ENCODE measurements at regions not wholly inside any gene's neighbourhood (a gene's known extent, or its start where the extent isn't known, plus 50 kb on each side); places are given as distances from the start of the nearest gene placed in this dataset.

DNA sequence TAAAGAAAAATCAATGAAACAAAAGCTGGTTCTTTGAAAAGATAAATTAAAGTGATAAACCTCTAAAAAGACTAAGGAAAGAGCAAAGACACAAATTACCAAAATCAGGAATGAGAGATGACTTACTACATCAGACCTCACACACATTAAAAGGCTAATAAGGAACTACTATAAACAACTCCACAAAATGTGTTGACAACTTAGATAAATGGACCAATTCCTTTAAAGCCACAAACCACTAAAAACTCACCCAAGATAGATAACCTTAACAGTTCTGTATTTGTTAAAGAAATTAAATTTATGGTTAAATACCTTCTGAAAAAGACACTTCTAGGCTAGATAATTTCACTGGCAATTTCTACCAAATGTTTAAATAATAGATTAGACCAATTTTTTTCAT lies 170.4 kb downstream of the SMAD6 start:
- Histone ChIP-seq H4K8ac (ENCODE audit: extremely low read depth, insufficient read depth, low read length) (no peak overlapping the region), H2BK5ac (ENCODE audit: low read depth, low read length) (no peak overlapping the region), H3K79me2 (ENCODE audit: control insufficient read depth in 1 of 2, insufficient read depth in 2 of 2, low read length in 2 of 2) (no peaks in the 10 kb centered on the region), H3K56ac (replicated peaks; ENCODE audit: insufficient read length, low read depth, low read length) (no peak overlapping the region), H3K27me3 (replicated peaks in 1 of 4; ENCODE audit: control insufficient read depth in 3 of 4, extremely low read depth in 1 of 4, insufficient read depth in 3 of 4, low read length in 3 of 4) (no peaks in the 10 kb centered on the region), H4K5ac (ENCODE audit: insufficient read length, low read depth, low read length) (no peak overlapping the region), H2BK120ac (replicated peaks; ENCODE audit: low read depth, low read length) (no peak overlapping the region), H3K36me3 (ENCODE audit: control insufficient read depth in 2 of 4, insufficient read depth in 4 of 4, low read length in 3 of 4) (no peaks in the 10 kb centered on the region), H2AK5ac (ENCODE audit: low read depth, low read length) (no peak overlapping the region), H3K14ac (ENCODE audit: insufficient read length) (no peak overlapping the region), H2BK15ac (ENCODE audit: low read length) (no peak overlapping the region), H3K23ac (ENCODE audit: insufficient read length) (no peak overlapping the region), H4K91ac (replicated peaks; ENCODE audit: insufficient read length, low read length) (no peak overlapping the region), H2BK12ac (ENCODE audit: low read depth, low read length) (no peak overlapping the region), H3K27ac (ENCODE audit: low read depth, low read length) (no peak overlapping the region), H3K9me3 (ENCODE audit: insufficient read depth in 2 of 2, low read depth in 1 of 2, low read length in 1 of 2) (no peaks in the 10 kb centered on the region), H3K4ac (replicated peaks; ENCODE audit: insufficient read length, low read depth, low read length) (no peak overlapping the region), H2BK20ac (ENCODE audit: low read length) (no peak overlapping the region), H3K18ac (ENCODE audit: extremely low read depth, low read length) (no peak overlapping the region), H3K23me2 (ENCODE audit: low read depth, low read length) (no peaks in the 10 kb centered on the region), H4K20me1 (replicated peaks in 1 of 2; ENCODE audit: control insufficient read depth in 1 of 2, insufficient read depth in 2 of 2, low read length in 2 of 2) (peaks cover 0 to 2% of the 10 kb centered on the region in 2 experiments), H2AFZ (ENCODE audit: low read length) (no peak overlapping the region), H3K79me1 (ENCODE audit: low read depth, low read length) (no peaks in the 10 kb centered on the region), H3K4me3 (ENCODE audit: extremely low read depth in 1 of 4, insufficient read depth in 2 of 4, low read depth in 3 of 4, low read length in 4 of 4) (no peak overlapping the region), H3K4me1 (replicated peaks in 1 of 4; ENCODE audit: control insufficient read depth in 3 of 4, insufficient read depth in 4 of 4, low read length in 3 of 4) (peaks cover 0 to 3% (median 0%) of the 10 kb centered on the region in 4 experiments; a peak in 1 of 7 replicates), H3K4me2 (ENCODE audit: insufficient read depth in 1 of 2, low read depth in 2 of 2, low read length in 2 of 2) (no peak overlapping the region), H3K9ac (replicated peaks in 1 of 4; ENCODE audit: extremely low read depth in 1 of 4, low read depth in 3 of 4, low read length in 3 of 4) (no peak overlapping the region)
- CTCF ChIA-PET (ENCODE audit: partially characterized antibody): interaction anchor here (0.6 kb wide), 1 partner anchor 42 kb away, joined by 5 read pairs; no protein-coding TSS in a partner anchor
- DNase-seq (ENCODE audit: low read depth in 1 of 2, low spot score in 2 of 2) (no peak), FAIRE-seq (no peak)
- POLR2A ChIA-PET (ENCODE audit: partially characterized antibody): no interaction called here
- TF ChIP-seq CEBPB (IDR thresholded peaks at IDR 0.05; ENCODE audit: low read depth, low read length) (no peak), SAP30 (IDR thresholded peaks at IDR 0.05; ENCODE audit: insufficient read depth, insufficient replicate concordance, low read length) (no peak)
- TF ChIP-seq, protein P1, sequence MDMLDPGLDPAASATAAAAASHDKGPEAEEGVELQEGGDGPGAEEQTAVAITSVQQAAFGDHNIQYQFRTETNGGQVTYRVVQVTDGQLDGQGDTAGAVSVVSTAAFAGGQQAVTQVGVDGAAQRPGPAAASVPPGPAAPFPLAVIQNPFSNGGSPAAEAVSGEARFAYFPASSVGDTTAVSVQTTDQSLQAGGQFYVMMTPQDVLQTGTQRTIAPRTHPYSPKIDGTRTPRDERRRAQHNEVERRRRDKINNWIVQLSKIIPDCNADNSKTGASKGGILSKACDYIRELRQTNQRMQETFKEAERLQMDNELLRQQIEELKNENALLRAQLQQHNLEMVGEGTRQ (IDR thresholded peaks at IDR 0.05; ENCODE audit: low read length): no peak
